Fibroblast of villous mesenchyme (primary cell): ENCODE measurements at regions not wholly inside any gene's neighbourhood (a gene's known extent, or its start where the extent isn't known, plus 50 kb on each side); places are given as distances from the start of the nearest gene placed in this dataset.

ENCODE experiments used
- DNase-seq: peaks from one replicate; pipeline ENCODE4 v3.0.0-alpha.2; 2010; ENCODE audit warnings: low read depth
- H3K4me3 ChIP-seq: 2 replicates; pipeline ENCODE4 v1.5.1; 2011; ENCODE audit warnings: low read depth, mild to moderate bottlenecking, low read length
- TF ChIP-seq, protein P1 (sequence below): IDR thresholded peaks from 2 replicates; pipeline ENCODE4 v1.5.1; 2012; ENCODE audit warnings: low read depth, mild to moderate bottlenecking, low read length; ENCODE audit not compliant: insufficient read depth

DNA sequence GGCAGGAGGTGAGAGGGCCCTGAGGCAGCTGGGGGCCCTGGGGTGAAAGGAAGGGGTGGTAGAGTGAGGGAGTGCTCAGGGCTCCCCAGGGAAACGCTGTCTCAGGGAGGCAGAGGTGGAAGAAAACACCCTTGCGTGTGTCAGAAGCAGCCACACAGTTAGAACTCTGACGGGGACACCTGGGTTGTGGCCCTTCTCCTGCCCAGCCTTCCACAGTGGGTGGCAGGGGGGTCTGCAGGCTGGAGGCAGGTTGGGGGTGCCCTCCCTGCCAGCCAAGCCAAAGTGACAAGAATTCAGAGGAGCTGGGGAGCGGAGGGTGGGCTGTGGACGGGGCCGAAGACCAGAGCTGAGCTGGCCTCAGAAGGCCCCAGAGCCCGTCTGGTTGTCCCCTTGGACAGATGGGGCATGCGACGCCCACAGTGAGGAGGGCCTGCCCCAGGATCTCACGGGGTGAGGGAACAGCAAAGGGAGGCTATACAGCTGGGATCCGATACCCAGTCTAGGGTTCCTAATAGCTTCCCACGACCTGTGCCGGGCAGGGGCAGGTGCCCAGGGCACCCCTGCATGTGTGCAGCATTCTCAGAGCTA, 105.2 kb upstream of the ADRA2C start:
- DNase-seq = no peak
- TF ChIP-seq, protein P1, sequence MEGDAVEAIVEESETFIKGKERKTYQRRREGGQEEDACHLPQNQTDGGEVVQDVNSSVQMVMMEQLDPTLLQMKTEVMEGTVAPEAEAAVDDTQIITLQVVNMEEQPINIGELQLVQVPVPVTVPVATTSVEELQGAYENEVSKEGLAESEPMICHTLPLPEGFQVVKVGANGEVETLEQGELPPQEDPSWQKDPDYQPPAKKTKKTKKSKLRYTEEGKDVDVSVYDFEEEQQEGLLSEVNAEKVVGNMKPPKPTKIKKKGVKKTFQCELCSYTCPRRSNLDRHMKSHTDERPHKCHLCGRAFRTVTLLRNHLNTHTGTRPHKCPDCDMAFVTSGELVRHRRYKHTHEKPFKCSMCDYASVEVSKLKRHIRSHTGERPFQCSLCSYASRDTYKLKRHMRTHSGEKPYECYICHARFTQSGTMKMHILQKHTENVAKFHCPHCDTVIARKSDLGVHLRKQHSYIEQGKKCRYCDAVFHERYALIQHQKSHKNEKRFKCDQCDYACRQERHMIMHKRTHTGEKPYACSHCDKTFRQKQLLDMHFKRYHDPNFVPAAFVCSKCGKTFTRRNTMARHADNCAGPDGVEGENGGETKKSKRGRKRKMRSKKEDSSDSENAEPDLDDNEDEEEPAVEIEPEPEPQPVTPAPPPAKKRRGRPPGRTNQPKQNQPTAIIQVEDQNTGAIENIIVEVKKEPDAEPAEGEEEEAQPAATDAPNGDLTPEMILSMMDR = no peak
- no peak overlapping the region for H3K4me3 ChIP-seq

DNA sequence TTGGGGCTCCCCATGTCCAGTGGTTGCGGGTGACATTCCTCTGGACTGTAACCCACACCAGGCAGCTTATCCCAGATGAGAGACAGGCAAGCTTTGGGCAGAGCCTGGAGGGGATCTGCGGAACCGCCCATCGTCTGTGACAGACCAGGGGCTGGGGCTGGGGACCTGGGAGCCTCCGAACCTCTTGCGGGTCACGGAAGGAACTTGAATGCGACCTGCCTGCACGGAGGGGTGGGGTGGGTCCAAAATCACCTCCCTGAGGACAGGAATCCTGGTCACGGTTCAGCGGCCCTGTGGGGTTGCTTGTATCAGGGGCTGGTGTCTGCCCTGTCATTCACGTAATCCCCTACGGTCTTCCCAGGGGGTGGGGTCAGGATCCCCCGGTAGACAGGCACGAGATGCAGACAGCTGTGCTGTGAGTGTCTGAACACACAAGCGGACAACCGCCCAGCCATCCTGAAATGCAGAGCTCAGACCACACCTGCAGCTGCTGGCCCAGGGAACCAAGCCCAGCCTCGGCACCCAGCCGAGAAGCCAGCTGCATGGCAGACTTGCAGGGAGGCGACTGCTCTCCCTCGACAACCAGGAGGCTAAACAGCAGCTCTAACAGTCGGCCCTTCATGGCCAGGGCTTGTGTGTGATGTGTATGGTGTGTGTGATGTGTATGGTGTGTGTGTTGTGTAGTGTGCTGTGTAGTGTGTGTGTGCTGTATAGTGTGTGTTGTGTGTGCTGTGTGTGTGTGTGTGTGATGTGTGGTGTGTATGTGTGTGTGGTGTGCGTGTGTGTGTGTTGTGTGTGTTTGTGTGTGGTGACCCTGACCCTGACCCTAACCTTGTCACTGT, 105.9 kb upstream of the ADRA2C start:
- DNase-seq = no peak
- no peak overlapping the region for H3K4me3 ChIP-seq
- TF ChIP-seq, protein P1 = no peak

DNA sequence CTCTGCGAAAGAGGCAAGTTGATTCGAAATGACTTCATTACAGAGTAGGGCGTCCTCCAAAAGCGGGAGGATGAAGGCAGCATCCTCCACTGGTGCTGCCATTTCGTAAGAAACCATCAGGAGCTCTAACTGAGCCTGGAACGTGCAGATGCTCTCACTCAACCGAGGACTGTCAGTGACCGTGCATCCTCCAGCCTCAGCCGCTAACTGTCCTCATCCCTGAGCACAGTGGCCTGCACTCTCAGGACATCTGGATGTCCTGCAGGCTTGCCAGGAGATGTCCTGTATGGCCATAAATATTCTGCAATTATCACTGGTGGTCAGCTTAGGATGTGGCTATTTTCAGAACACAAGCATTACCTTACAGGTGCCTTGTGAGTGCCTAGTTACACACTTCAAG, 107.1 kb upstream of the ADRA2C start:
- no peak overlapping the region for H3K4me3 ChIP-seq
- no peak for DNase-seq
- TF ChIP-seq, protein P1 = no peak

DNA sequence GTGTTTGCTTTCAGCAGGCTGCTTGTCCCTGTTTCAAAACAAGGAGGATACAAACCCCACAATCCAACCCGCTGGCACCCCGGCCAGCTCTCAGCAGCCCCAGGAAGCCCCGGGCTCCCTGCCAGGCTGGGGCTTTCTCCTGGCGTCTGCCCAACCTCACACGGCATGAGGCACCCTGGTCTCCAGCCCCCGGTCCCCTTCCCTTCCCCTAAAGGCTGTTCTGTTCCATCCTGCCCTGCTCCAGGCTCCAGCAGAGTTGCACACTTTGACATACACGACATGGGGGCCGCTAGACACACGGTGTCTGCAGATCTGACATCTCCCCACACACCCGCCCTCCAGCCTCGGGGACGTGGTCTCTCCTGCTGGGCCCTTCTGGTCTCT, 107.7 kb upstream of the ADRA2C start:
- TF ChIP-seq, protein P1 = no peak
- no peak overlapping the region for H3K4me3 ChIP-seq
- DNase-seq = no peak

DNA sequence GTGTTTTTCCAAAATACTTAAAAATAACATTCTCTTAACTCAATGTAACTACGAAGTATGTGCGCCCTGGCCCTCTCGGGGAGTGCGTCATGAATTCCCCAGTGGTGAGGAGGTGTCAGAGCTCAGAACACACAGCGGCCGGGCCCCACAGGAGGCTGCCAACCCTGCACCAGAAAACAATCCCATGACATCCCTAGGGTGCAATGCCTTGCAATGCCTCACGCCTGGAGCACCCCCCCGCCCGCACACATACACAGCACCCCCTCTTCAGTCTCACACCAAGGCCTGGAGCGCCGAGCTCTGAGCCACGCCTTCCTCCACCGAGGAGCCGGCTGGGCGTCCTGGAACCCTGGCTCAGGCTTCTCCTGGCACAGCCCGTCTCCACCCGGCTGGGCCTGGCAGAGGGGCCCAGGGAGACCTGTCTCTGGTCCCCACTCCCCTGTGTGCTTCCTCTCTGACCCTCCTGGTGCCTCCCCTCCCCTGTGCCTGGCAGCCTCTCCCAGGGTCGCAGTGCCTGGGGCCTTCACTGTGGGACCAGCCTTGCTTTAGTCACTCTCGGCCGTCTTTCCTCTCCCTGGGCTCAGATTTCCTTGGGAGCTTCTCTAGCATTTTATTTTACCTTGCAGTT, 108.2 kb upstream of the ADRA2C start:
- DNase-seq = peak; percentile 95
- TF ChIP-seq, protein P1 = no peak
- H3K4me3 ChIP-seq = no peak overlapping the region

DNA sequence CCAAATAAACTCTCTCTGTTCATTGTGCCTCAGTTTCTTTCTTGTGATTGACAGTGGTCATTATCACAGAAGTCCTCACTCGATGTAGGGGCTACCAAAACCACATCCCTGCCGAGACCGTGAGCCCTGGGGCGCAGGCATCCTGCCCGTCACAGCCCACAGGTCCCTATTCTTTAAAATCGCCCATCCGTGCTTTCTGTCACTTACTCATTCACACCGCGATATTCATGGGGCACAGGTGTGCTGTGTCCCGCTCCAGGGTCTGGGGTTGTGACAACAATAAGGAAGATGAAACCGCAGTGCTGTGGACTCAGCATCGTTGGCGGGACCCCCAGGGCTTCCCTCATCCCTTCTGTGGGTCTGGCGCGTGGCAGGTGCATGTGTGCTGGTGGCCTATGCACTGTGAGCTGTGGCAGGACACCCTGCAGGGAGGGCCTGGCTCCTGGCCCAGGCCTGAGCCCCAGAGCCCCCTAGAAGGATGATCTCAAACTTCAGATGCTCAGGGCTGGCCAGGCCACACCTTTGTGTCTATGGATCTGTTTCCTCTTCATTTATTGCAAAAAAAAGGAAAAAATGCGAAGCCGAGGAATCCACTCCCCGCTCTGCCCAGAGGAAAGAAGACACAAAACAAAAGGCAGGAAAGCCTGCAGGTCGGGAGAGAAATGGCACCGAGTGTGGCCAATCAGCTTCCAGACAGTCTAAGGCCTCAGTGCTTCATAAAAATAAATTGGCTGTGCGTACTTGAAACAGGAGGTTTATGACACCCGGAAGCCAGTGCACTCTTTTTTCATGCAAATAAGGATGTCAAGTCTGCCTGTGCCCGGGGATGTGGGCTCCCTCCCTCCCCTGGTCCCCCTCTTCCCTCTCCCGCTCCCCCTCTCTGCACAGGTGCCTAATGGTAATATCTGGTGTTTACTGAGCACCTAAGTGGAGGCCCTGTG, 109.5 kb upstream of the ADRA2C start:
- H3K4me3 ChIP-seq = no peak overlapping the region
- DNase-seq = peak; percentile 37
- TF ChIP-seq, protein P1 = no peak
